ENCODE measurements at regions not wholly inside any gene's neighbourhood (a gene's known extent, or its start where the extent isn't known, plus 50 kb on each side); places are given as distances from the start of the nearest gene placed in this dataset.

GRCh38 chr16:20191566-20191965, 117.9 kb upstream of the GPR139 start:
- Histone ChIP-seq H3K4me2 (no peak overlapping the region), H3K36me3 (ENCODE audit: insufficient read depth) (no peaks in the 10 kb centered on the region), H2AFZ (peak overlapping the region; percentile 47; the same call in 1 of the 2 replicates), H3F3A (replicated peaks; ENCODE audit: low read depth) (no peaks in the 10 kb centered on the region), H3K9me2 (ENCODE audit: insufficient read depth) (0 out of 2 replicates have a peak, but pooled peaks cover 5% of the 10 kb centered on the region), H3K27me3 (ENCODE audit: insufficient read depth) (no peaks in the 10 kb centered on the region), H3K27ac (ENCODE audit: low read depth) (no peak overlapping the region), H3K4me1 (ENCODE audit: insufficient read depth) (no peaks in the 10 kb centered on the region), H3K79me2 (replicated peaks; ENCODE audit: insufficient read depth) (no peaks in the 10 kb centered on the region), H3K4me3 (no peak overlapping the region), H4K20me1 (replicated peaks; ENCODE audit: insufficient read depth) (no peaks in the 10 kb centered on the region)
- no peak for DNase-seq (ENCODE audit: low spot score)
- Mint-ChIP-seq H3K27me3 (ENCODE audit: insufficient read depth, low read depth, poor library complexity) (no peaks in the 10 kb centered on the region), H3K4me3 (no peak overlapping the region), H3K27ac (no peak overlapping the region), H3K4me1 (no peaks in the 10 kb centered on the region; the same call in 2 of the 3 replicates), H3K9me3 (no peaks in the 10 kb centered on the region), H3K36me3 (ENCODE audit: low read depth) (no peaks in the 10 kb centered on the region)
- ATAC-seq, result no peak
- TF ChIP-seq JUNB (IDR thresholded peaks at IDR 0.05; ENCODE audit: unreplicated experiment), result no peak
- TF ChIP-seq STAT1 (IDR thresholded peaks at IDR 0.05; ENCODE audit: unreplicated experiment), result no peak
- TF ChIP-seq EZH2phosphoT487 (IDR thresholded peaks at IDR 0.05; ENCODE audit: unreplicated experiment), result no peak
- TF ChIP-seq ZNF331 (CRISPR knock-in tag; IDR thresholded peaks at IDR 0.05; ENCODE audit: low read depth), result no peak
- no peak for TF ChIP-seq ZNF462 (CRISPR knock-in tag; IDR thresholded peaks at IDR 0.05)
- no peak for TF ChIP-seq REST (IDR thresholded peaks at IDR 0.05; ENCODE audit: unreplicated experiment)
- no peak for TF ChIP-seq ZNF114 (CRISPR knock-in tag; IDR thresholded peaks at IDR 0.05)
- no peak for TF ChIP-seq CTCF (conservative IDR thresholded peaks at IDR 0.05; ENCODE audit: low read depth in 2 of 2)
- TF ChIP-seq ETS1 (IDR thresholded peaks at IDR 0.05), result no peak
- no peak for TF ChIP-seq NANOG (IDR thresholded peaks at IDR 0.05; ENCODE audit: borderline replicate concordance)
- no peak for TF ChIP-seq POLR2AphosphoS5 (IDR thresholded peaks at IDR 0.05; ENCODE audit: low read depth)

Data from GM23338 (cell line).